GM10847 (cell line): ENCODE measurements at regions not wholly inside any gene's neighbourhood (a gene's known extent, or its start where the extent isn't known, plus 50 kb on each side); places are given as distances from the start of the nearest gene placed in this dataset.

Source experiments
- POLR2A ChIP-seq: IDR thresholded peaks from 2 replicates; pipeline ENCODE4 v1.6.1; 2011; ENCODE audit not compliant: insufficient read length; ENCODE audit errors: extremely low read depth

DNA sequence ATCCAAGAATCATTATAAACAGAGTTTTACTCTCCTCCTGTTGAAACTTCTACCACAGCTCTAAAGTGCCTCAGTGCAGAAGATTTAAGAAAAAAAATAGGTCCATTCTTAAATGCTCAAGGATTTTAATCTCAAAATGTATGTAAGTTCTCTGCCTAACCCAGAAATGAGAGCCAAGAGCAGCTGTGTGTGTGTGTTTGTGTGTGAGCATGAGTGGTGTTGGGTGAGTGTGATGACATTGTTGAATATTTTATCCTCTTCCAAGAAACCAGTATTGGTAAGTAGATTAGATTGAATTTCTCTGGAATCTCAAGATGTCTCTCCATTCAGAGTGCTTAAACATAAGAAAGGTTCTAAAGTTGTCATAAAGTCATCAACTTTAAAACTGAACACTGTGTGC is 363.6 kb upstream of the NFE2L3 start:
- no peak for TF ChIP-seq POLR2A

DNA sequence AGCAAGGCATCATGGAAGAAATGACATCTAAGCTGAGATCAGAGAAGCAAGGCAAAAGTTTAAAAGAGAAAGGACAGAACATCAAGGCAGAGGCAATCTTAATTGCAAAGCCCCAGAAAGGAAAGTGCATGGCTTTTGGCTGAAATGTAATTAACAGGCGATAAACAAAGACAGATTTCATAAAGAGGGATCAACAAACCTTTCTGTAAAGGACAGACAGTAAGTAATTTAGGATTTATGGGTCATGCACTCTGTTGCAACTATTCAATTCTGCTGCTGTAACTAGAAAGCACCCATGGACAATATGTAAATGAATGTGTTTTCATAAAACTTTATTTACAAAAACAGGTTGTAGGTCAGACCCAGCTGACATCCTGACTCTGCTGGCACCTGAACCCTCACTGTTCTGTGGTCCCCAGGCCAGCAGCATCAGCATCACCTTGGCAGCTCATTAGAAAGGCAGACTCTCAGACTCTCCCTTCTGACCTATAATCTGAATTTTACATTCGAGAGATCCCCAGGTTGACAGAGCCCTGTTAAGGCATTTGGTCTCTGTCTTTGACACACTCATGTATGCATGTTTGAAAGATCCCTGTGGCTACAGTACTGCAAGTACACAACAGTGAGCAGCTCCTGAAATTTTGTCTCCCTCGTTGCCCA is 362.9 kb upstream of the NFE2L3 start:
- TF ChIP-seq POLR2A, result no peak

DNA sequence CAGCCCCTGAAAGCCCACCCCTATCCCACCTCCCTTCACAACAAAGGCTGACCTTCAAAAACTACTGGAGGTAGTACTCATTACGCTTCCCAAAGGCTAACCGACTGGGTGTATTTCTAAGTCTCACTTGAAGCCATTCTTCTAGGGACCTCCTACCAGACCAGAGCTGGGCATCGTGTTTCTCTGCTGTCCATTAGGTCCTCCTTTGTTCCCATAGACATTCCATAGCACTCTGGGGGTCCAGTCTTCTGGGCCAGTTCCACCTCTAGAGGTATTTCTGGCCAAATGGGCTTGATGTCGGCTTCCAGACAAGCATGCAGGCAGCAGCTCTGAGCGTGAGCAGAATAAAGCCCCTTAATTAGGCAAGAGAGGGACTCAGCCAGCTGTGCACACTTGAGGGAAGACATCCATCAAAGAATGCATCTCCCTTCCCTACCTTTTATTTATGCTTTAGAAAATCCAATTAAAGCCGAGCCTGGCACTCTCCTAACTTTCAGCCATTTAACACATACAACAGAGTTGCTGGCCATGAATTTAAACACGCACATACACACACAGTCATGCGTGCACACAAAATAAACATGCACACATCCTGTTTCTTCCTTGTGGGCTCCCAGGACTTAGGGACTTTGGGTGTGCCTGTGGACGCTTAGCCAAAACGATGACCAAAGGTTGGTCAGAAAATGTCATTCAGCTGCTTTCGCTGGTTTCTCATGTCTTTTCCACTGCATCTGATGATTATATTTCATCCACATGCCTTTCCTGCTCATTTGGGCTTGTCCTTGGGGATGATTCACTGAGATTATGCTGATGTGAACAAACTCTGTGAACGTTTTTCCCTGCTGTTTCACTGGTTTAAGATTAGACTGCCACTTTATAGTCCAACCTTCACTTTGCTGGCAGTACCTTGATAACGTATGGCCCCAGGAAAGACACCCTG is 362.0 kb upstream of the NFE2L3 start:
- TF ChIP-seq POLR2A, result no peak

DNA sequence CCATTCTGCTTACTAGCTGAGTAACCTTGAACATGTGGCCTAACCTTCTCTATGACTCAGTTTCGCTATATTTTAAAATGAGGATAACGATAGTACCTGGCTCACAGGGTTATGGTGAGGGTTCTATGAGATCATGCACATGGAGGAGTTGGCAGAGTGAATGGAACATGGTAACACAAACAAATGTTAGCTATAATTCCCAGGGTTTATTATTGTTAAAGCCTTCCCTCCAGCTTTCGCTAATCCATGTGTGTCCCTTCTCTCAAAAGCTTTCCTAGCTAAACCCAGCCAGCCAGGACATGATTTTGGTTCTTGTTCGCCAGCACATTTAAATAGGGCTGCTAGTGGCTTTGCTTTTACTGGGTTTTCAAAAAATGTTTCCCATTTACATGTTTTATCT is 361.0 kb upstream of the NFE2L3 start:
- no peak for TF ChIP-seq POLR2A

DNA sequence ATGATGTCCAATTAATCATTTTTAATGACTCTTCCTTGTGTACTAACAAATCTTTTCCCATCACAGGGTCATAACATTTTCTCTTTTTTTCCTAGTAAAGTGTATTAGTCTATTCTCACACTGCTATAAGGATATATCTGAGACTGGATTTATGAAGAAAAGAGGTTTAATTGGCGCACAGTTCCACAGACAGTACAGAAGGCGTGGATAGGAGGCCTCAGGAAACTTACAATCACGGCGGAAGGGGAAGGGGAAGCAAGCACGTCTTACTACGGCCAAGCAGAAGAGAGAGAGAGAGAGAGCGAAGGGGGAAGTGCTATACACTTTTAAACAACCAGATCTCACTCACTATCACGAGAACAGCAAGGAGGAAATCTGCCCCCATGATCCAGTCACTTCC is 359.4 kb upstream of the NFE2L3 start:
- no peak for TF ChIP-seq POLR2A

DNA sequence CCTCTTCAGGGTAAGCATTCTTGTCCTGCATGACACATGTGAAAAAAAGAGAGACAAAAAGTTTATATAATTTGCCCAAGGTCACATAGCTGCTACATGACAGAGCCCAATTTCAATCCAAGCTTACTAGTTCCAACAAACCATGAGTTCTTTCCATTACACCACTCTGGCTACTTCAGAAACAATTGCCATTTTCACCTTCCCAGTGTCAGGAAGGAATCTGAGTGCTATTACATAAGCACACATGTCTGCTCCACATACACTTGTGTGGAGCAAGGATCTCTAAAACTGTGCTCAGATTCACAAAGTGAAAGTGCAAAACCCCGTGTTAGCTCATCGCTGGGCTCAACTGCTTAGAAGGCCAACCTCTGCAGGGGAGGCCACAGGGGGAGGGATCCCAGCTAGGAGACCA is 356.2 kb upstream of the NFE2L3 start:
- TF ChIP-seq POLR2A, result no peak

DNA sequence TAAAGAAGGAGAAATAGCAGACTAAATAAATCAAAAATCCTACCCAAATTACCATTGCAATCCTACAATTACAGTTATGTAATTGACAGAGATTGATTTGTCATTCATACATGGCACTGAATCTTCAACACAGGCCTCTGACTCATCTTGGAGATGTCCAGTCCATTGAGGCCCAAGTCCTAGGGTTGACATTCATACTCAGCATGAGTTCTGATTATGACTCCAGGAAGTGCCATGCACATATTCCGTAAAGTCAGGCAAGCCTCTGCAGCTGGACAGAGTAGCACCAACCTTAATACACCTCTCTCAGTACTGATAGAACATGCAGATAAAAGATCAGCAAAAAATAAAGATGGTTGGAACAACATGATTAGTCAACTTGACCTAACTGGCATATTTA is 353.7 kb upstream of the NFE2L3 start:
- TF ChIP-seq POLR2A, result no peak

DNA sequence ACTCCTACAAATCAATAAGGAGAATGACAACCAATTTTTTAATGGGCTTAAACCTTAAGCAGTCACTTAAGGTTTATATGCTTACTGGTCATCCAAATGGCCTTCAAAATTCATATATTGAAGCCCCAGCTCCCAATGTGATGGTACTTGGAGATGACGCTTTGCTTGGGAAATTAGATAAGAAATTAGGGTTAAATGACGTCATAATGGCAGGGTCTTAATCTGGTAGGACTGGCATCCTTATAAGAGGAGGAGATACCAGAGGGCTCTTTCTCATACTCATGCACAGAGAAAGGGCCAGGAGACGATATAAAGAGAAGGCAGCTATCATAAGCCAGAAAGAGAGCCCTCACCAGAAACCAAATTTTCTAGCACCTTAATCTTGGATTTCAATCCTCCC is 350.8 kb upstream of the NFE2L3 start:
- TF ChIP-seq POLR2A, result no peak

DNA sequence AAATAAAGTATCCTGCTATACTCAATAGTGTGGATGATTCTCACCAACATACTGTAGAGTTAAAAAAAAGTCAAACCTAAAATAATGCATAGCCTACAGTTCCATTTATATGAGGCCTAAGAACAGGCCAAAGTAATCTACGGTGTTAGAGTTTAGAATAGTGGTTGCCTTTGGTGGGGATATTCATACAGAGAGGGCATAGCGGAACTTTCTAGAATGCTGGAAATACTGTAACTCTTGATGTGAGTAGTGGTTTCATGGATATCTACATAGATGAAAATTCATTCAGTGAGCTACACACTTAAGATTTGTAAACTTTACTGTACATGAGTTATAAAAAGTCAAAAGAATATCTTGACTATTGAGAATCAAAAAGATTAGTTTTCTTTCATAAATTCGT is 349.9 kb upstream of the NFE2L3 start:
- TF ChIP-seq POLR2A, result no peak

DNA sequence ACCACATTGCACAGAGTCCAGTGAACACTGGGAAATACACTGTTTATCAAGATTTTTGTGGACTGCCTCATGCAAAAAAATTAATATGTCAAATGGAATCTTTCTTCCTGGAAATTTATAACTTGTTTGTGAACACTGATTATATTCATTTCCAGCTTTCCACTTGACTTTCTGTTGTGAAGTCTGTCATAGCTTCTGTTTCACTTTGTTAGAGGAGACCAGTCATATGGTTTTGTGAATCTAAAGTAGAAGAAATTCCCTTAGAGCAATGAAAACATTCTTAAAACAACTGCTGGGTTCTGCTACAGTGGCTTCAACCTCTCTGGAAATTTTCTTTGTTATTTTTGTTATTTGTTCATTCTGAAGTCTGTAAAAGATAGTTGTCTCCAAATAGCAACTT is 349.5 kb upstream of the NFE2L3 start:
- TF ChIP-seq POLR2A, result no peak

DNA sequence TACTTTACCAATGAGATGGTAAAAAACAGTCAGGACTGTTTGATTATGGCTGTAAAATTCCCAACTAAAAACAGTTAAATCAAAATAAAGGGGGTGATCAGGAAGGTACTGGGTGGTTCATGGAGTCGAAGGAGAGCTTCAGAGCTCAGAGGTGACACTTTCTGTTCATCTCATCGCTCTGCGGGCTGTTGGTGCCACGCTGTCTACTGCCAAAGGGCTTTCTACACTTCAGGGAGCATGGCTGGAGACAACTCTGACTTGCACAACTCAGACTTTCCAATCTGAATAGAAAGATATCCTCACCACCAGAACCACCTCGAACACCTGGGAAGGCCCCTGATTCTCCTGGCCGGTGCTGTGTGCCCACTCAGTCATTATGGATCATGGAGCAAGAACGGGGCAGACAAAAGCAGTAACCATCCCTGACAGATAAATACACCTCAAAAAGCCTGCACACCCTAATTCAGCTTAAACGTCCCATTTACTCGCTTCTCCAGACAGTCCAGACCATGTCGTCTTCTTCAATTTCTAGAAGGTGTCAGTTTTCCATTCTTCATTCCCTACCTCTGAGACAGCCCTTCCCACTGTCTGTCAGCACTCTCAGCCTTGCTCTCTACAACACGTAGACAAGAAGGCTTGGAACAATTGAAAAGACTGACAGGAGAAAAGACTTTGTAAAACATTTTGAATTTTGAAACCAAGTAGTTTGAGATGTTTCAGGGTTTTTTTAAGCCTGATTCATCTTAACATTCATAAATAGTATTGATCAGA is 348.7 kb upstream of the NFE2L3 start:
- TF ChIP-seq POLR2A, result no peak

DNA sequence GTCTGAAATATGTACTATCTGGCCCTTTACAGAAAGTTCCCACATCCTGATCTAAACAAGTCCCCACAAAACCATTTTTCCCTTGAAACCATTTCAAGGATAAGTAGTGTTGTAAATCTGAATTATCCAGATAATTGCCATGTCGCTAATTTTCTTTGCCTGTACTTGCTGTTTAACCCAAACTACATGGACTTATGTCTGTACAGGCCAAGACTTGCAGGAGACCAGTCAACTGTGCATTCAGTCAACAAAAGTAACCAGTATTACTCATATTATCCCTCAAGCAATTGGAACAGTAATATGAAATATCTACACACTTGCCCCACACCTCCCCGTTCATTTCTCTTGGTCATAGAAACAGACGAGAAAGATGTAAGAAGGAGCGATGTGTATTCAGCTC is 347.8 kb upstream of the NFE2L3 start:
- TF ChIP-seq POLR2A, result no peak

DNA sequence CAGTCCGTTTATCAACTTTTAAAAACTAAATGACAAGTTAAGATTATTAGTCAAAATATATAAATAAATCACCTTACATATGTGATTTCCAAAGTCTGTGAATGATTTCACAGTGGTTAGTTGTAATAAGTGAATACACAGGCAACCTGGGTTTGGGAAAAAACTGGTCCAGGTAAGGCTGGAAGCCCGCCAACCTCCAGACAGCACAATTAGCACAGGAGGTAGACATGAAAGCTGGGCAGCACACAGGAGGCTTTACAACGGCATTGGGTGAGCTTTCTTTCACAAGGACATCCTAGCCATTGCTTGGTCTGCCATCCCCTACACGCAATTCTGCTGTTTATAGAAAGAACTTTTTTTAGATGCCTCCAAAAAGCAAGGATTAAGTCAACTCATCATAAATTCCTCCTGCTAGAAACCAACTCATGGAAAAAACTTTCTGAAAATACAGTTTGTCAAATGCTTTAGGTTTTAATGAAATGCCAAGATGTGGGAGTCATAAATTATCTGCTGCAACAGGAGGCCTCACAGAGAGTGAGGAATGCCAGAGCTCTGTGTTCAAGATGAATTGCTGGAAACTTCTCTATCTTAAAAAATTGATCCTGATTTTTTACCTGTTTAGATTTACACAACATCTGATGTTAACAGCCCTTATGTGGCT is 346.8 kb upstream of the NFE2L3 start:
- no peak for TF ChIP-seq POLR2A

DNA sequence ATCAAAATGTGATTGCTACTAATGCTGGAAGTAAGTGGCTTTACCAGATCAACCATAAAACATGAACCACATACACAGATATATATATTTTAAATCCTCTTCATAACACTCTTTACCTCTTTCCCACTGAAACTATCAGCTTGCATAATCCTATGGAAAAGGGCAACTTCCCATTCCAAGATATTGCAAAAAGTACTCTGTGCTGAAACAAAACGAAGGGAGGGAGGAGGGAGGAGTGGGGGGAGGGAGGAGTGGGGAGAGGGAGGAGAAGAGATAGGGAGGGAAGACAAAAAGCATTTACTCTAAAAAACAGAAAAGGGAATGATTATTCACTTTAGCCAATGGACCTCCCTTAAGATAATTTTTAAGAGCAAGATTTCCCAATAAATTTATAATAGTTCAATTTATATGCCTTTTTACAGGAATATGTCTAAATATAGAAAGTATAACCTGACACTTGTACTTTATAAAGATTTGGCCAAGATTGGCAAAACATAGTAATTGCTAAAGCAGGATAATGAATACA is 344.8 kb upstream of the NFE2L3 start:
- no peak for TF ChIP-seq POLR2A

DNA sequence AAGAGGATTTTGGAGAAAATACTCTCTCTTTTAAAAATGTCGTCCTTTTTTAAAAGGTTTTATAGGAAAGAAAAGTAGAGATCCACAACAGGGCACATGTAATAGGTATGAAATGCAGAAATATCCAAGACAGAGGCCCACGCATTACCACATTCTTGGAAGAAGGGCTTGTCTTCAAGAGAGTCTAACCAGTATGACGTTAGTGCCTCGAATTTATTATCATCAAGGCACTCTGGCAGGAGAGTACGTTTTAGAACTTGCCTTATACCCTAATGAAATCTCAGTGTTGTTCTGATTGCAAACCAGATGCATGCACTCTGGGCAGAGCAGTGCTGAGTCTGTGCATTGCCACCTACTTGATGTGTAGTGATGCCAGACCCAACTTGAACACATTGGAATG is 342.6 kb upstream of the NFE2L3 start:
- TF ChIP-seq POLR2A, result no peak
